ENCODE measurements at regions not wholly inside any gene's neighbourhood (a gene's known extent, or its start where the extent isn't known, plus 50 kb on each side); places are given as distances from the start of the nearest gene placed in this dataset.
"Not testable (repeated sequence)": the region's sequence is repeated elsewhere in the genome, so short reads cannot be mapped to it uniquely, and the experiment has no call there.

DNA sequence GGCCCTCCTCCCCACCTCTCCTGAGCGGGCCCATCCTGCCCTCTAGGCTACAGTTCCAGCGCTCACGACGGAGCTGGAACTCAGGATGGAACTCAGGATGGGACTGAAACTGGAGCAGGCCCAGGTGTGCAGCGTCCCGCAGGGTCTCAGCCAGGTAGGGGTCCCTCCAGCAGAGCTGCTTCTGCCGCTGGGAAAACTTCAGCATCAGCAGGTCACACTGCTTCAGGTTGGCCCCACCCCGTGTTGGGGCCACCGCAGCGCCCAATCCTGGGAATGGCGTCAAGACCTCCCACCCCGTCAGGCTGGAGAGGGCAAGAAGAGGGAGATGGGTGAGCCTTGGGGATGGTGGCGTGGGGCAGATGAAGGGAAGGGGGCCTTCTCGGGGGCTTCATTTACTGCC lies 62.6 kb upstream of the TMEM97 start:
- peaks cover 3% of the 10 kb centered on the region for H3K4me1 Mint-ChIP-seq (ENCODE audit: low read depth)
- no peak overlapping the region for H3K4me3 Mint-ChIP-seq (ENCODE audit: low read depth)
- TF ChIP-seq, protein P1, sequence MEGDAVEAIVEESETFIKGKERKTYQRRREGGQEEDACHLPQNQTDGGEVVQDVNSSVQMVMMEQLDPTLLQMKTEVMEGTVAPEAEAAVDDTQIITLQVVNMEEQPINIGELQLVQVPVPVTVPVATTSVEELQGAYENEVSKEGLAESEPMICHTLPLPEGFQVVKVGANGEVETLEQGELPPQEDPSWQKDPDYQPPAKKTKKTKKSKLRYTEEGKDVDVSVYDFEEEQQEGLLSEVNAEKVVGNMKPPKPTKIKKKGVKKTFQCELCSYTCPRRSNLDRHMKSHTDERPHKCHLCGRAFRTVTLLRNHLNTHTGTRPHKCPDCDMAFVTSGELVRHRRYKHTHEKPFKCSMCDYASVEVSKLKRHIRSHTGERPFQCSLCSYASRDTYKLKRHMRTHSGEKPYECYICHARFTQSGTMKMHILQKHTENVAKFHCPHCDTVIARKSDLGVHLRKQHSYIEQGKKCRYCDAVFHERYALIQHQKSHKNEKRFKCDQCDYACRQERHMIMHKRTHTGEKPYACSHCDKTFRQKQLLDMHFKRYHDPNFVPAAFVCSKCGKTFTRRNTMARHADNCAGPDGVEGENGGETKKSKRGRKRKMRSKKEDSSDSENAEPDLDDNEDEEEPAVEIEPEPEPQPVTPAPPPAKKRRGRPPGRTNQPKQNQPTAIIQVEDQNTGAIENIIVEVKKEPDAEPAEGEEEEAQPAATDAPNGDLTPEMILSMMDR (IDR thresholded peaks at IDR 0.05; ENCODE audit: unreplicated experiment) = no peak
- DNase-seq (ENCODE audit: low spot score, unreplicated experiment) = no peak
- H3K27me3 Mint-ChIP-seq = peaks cover 9% of the 10 kb centered on the region
- peaks cover 3% of the 10 kb centered on the region for H3K9me3 Mint-ChIP-seq (ENCODE audit: low read depth)
- H3K36me3 Mint-ChIP-seq (ENCODE audit: insufficient read depth) = no peaks in the 10 kb centered on the region
- no peak overlapping the region for H3K27ac Mint-ChIP-seq

DNA sequence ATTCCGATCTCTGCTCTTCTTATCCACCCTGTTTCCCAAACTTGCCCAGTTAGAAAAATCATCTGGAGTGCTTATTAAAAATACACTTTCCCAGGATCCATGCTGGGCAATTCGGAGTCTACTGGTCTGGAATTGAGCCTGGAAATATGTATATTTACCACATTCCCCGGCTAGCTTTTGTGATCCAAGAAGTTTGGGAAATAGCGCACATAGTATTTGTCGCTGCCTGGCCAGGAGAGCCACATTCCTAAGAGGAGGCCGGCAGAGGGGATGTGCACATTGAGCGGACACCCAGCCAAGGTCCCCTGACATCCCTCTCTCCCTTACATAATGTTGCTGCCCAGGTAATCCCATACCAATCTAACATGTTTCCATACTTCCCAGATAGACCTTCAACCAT lies 62.1 kb upstream of the TMEM97 start:
- Mint-ChIP-seq H3K27me3 (peaks cover 4% of the 10 kb centered on the region), H3K9me3 (ENCODE audit: low read depth) (peaks cover 4% of the 10 kb centered on the region), H3K4me1 (ENCODE audit: low read depth) (peaks cover 1% of the 10 kb centered on the region), H3K4me3 (ENCODE audit: low read depth) (no peak overlapping the region), H3K27ac (no peak overlapping the region), H3K36me3 (ENCODE audit: insufficient read depth) (no peaks in the 10 kb centered on the region)
- DNase-seq (ENCODE audit: low spot score, unreplicated experiment) = no peak
- TF ChIP-seq, protein P1 (IDR thresholded peaks at IDR 0.05; ENCODE audit: unreplicated experiment) = no peak

DNA sequence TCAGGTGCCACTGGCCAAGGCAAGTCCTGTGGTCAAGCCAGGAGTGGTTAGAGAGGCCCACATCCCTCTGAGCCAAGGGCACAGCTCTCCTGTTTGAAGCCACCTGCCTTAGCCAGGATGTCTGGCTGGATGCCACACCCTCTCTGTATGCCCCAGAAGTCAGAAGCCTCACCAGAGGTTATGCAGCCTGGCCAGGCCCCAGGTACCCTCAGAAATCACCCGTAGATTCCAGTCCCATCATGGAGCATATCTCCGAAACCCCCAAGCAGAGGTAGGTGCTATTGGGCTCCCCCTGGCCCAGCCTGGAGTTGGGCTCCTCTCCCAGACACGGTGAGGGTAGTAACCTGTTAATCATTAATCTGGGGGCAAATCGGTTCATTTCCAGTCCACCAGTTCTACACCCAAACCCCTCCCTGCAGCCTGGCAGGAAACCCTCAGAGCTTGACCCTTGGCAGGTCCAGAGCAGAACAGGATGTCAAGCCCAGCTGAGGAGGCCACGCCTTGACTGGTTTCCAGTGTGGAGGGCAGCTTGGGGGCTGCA lies 60.6 kb upstream of the TMEM97 start:
- Mint-ChIP-seq H3K27ac (no peak overlapping the region), H3K4me1 (ENCODE audit: low read depth) (no peaks in the 10 kb centered on the region), H3K9me3 (ENCODE audit: low read depth) (peaks cover 13% of the 10 kb centered on the region), H3K27me3 (no peaks in the 10 kb centered on the region), H3K4me3 (ENCODE audit: low read depth) (no peak overlapping the region), H3K36me3 (ENCODE audit: insufficient read depth) (peaks cover 3% of the 10 kb centered on the region)
- TF ChIP-seq, protein P1 (IDR thresholded peaks at IDR 0.05; ENCODE audit: unreplicated experiment) = no peak
- no peak for DNase-seq (ENCODE audit: low spot score, unreplicated experiment)

DNA sequence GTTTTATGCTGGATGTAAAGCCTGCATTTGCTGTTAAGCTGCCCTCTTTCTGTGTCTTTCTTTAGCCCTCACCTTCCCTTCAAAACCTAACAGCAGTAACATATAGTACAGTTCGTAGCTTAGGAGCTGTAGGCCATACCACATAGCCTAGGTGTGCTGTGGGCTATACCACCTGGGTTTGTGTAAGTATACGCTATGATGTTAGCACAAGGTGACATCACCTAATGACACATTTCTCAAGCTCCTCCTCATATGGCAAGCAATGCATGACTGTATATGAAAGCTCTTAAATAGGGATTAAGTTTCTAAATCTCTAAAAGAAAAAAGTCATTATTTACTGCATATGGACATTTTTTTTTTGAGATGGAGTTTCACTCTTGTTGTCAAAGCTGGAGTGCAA lies 57.8 kb upstream of the TMEM97 start:
- Mint-ChIP-seq H3K4me3 (ENCODE audit: low read depth) (no peak overlapping the region), H3K4me1 (ENCODE audit: low read depth) (no peaks in the 10 kb centered on the region), H3K27ac (no peak overlapping the region), H3K36me3 (ENCODE audit: insufficient read depth) (peaks cover 3% of the 10 kb centered on the region), H3K27me3 (no peaks in the 10 kb centered on the region), H3K9me3 (ENCODE audit: low read depth) (peaks cover 20% of the 10 kb centered on the region)
- no peak for DNase-seq (ENCODE audit: low spot score, unreplicated experiment)
- TF ChIP-seq, protein P1 (IDR thresholded peaks at IDR 0.05; ENCODE audit: unreplicated experiment) = no peak

DNA sequence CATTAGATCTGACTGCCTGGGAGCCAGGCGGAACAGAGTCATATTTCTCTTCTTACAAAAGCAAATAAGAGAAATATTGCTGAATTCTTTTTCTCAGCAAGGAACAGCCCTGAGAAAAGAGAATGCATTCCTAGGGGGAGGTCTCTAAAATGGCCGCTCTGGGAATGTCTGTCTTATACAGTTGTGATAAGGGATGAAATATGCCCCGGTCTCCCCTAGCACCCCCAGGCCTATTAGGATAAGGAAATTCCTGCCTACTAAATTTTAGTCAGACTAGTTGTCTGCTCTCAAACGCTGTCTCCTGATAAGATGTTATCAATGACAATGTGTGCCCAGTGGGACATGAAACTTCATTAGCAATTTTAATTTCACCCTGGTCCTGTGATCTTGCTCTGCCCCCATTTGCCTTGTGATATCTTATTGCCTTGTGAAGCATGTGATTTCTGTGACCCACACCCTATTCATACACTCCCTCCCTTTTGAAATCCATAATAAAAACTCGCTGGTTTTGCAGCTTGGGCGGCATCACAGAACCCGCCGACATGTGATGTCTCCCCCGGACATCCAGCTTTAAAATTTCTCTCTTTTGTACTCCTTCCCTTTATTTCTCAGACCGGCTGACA lies 56.8 kb upstream of the TMEM97 start:
- not testable (repeated sequence) for H3K4me1 Mint-ChIP-seq (ENCODE audit: low read depth); H3K27ac Mint-ChIP-seq; H3K36me3 Mint-ChIP-seq (ENCODE audit: insufficient read depth); H3K27me3 Mint-ChIP-seq; H3K4me3 Mint-ChIP-seq (ENCODE audit: low read depth); DNase-seq (ENCODE audit: low spot score, unreplicated experiment)
- H3K9me3 Mint-ChIP-seq (ENCODE audit: low read depth) = peaks cover 23% of the 10 kb centered on the region

DNA sequence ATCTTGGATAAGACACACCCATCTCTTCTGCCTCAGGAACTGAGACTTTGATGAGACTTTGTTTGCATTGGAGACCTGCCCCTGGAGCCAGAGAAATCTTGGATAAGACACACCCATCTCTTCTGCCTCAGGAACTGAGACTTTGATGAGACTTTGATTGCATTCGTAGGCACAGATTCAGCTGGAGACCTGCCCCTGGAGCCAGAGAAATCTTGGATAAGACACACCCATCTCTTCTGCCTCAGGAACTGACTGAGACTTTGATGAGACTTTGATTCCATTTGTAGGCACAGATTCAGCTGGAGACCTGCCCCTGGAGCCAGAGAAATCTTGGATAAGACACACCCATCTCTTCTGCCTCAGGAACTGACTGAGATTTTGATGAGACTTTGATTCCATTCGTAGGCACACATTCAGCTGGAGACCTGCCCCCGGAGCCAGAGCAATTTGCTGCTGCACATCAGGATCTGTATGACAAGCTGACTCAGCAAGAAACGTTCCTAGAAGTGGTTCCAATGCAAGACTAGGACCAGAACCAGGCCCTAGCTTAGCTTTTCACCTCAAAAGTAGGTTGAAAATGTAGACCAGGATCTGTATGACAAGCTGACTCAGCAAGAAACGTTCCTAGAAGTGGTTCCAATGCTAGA lies 54.0 kb upstream of the TMEM97 start:
- H3K27ac Mint-ChIP-seq; H3K4me1 Mint-ChIP-seq (ENCODE audit: low read depth); H3K36me3 Mint-ChIP-seq (ENCODE audit: insufficient read depth); H3K27me3 Mint-ChIP-seq; DNase-seq (ENCODE audit: low spot score, unreplicated experiment); H3K4me3 Mint-ChIP-seq (ENCODE audit: low read depth): not testable (repeated sequence)
- peaks cover 33% of the 10 kb centered on the region for H3K9me3 Mint-ChIP-seq (ENCODE audit: low read depth)

DNA sequence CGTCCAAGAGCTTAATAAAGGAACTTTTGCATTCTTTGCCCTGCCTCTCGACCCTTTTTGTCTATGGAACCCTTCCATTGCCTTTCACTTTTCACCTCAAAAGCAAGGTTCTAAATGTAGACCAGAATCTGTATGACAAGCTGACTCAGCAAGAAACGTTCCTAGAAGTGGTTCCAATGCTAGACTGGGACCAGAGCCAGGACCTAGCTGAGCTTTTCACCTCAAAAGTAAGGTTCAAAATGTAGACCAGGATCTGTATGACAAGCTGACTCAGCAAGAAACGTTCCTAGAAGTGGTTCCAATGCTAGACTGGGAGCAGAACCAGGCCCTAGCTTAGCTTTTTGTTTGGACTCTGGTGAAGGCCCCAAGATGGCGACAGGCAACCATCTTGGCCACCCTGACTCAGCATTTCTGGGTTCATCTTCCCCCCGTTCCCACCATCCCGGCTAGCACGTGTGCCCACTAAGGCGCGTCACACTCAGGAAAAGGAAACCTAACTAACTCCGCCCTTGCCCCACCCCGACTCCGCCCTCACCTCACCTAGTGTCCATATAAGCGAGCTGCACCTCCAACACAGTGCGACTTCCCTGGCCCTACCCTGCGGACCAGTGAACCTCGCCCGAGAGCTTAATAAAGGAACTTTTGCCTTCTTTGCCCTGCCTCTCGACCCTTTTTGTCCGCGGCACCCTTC lies 53.0 kb upstream of the TMEM97 start:
- not testable (repeated sequence) for DNase-seq (ENCODE audit: low spot score, unreplicated experiment); H3K27me3 Mint-ChIP-seq; H3K4me3 Mint-ChIP-seq (ENCODE audit: low read depth); H3K36me3 Mint-ChIP-seq (ENCODE audit: insufficient read depth); H3K4me1 Mint-ChIP-seq (ENCODE audit: low read depth); H3K27ac Mint-ChIP-seq
- H3K9me3 Mint-ChIP-seq (ENCODE audit: low read depth) = peaks cover 33% of the 10 kb centered on the region

DNA sequence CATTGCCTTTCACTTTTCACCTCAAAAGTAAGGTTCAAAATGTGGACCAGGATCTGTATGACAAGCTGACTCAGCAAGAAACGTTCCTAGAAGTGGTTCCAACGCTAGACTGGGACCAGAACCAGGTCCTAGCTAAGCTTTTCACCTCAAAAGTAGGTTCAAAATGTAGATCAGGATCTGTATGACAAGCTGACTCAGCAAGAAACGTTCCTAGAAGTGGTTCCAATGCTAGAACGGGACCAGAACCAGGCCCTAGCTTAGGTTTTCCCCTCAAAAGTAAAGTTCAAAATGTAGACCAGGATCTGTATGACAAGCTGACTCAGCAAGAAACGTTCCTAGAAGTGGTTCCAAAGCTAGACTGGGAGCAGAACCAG lies 52.5 kb upstream of the TMEM97 start:
- not testable (repeated sequence) for H3K4me1 Mint-ChIP-seq (ENCODE audit: low read depth); H3K36me3 Mint-ChIP-seq (ENCODE audit: insufficient read depth); H3K27ac Mint-ChIP-seq; H3K27me3 Mint-ChIP-seq; DNase-seq (ENCODE audit: low spot score, unreplicated experiment); H3K4me3 Mint-ChIP-seq (ENCODE audit: low read depth)
- H3K9me3 Mint-ChIP-seq (ENCODE audit: low read depth) = peaks cover 33% of the 10 kb centered on the region

Measured in progenitor cell of endocrine pancreas (in vitro differentiated cells).